H1 (cell line): ENCODE measurements at regions not wholly inside any gene's neighbourhood (a gene's known extent, or its start where the extent isn't known, plus 50 kb on each side); places are given as distances from the start of the nearest gene placed in this dataset.

Experiments
- EGR1 ChIP-seq: IDR thresholded peaks from 2 replicates; pipeline ENCODE4 v1.6.1; 2011; ENCODE audit warnings: low read depth, low read length, borderline replicate concordance
- TF ChIP-seq, protein P1 (sequence below), 3 experiments: IDR thresholded peaks; 1 replicate in 2 of 3; 2 replicates in 1 of 3; pipeline versions ENCODE4 v1.5.1 to v1.6.1; 2011; ENCODE audit warnings: low read length in 3 of 3, mild to moderate bottlenecking in 3 of 3, inconsistent platforms in 2 of 3, low read depth in 1 of 3, moderate library complexity in 1 of 3; ENCODE audit not compliant: insufficient read depth in 1 of 3; ENCODE audit errors: control extremely low read depth in 1 of 3

DNA sequence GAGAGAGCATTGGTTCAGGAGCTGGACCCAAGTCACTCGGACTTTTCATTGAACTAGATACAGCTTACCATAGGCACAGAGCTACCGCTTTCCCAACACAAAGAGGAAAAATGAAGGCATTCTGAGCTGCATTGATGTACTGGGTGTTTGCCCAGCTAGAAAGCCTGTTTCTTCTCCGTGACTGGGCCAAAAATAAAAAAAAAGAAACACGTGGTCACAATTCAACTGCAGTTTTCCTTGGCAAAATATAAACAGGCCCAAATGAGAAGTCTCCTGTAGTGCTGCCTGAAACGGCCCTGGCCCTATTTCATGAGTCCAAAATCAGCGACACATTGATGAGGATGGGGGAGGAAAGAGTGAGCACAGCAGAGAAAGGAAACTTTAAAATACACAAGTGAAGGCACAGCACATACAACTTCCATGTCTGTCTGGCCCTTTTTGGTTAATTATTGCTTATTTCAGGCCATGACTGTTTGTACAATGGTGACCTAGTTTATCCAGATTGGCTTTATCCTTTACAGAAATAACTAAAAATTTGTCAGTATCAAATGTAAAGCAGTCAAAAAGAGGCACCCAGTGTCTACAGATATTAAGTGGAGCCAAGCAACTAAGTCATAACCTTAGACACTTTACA, 179.7 kb downstream of the ICOS start:
- TF ChIP-seq, protein P1, sequence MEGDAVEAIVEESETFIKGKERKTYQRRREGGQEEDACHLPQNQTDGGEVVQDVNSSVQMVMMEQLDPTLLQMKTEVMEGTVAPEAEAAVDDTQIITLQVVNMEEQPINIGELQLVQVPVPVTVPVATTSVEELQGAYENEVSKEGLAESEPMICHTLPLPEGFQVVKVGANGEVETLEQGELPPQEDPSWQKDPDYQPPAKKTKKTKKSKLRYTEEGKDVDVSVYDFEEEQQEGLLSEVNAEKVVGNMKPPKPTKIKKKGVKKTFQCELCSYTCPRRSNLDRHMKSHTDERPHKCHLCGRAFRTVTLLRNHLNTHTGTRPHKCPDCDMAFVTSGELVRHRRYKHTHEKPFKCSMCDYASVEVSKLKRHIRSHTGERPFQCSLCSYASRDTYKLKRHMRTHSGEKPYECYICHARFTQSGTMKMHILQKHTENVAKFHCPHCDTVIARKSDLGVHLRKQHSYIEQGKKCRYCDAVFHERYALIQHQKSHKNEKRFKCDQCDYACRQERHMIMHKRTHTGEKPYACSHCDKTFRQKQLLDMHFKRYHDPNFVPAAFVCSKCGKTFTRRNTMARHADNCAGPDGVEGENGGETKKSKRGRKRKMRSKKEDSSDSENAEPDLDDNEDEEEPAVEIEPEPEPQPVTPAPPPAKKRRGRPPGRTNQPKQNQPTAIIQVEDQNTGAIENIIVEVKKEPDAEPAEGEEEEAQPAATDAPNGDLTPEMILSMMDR (IDR thresholded peaks at IDR 0.05; ENCODE audit: control extremely low read depth in 1 of 3, insufficient read depth in 1 of 3, low read depth in 1 of 3, low read length in 3 of 3) = no peak
- TF ChIP-seq EGR1 = no peak
